ENCODE measurements at regions not wholly inside any gene's neighbourhood (a gene's known extent, or its start where the extent isn't known, plus 50 kb on each side); places are given as distances from the start of the nearest gene placed in this dataset.
"Not testable (repeated sequence)": the region's sequence is repeated elsewhere in the genome, so short reads cannot be mapped to it uniquely, and the experiment has no call there.

DNA sequence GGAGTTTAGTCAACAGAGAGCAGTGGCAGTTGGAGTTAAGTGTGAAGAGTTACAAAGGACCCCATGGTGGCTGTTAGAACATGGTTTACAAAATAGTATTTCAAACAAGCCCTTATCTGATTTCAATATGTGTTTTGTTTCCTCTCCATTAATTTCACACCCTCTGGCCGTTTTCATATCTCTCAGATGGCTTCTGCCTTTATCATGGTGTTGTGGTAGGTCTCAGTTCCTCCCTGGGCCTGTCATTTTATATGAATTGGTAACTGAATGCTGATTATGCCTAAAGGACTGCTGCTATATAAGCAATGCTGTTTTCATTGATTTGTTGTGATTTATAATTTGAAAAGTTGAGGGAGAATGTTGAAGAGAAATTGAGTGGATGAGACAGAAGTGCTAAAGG lies 686.7 kb downstream of the NYAP2 start:
- Mint-ChIP-seq H3K4me3 (no peak overlapping the region), H3K27me3 (ENCODE audit: low read depth) (no peaks in the 10 kb centered on the region), H3K9me3 (no peaks in the 10 kb centered on the region), H3K4me1 (ENCODE audit: low read depth) (peaks cover 2% of the 10 kb centered on the region), H3K36me3 (ENCODE audit: low read depth) (no peaks in the 10 kb centered on the region), H3K27ac (peak overlapping the region; percentile 24)
- DNase-seq (ENCODE audit: low spot score) = no peak

DNA sequence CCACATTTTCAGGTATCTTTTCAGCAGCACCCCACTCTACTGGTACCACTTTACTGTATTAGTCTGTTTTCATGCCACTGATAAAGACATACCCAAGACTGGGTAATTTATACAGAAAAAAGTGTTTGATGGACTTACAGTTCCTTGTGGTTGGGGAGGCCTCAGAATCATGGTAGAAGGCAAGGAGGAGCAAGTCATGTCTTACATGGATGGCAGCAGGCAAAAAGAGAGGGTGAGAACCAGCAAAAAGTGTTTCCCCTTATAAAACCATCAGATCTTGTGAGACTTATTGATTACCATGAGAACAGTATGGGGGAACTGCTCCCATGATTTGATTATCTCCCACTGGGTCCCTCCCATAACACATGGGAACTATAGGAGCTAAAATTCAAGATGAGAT lies 685.9 kb downstream of the NYAP2 start:
- H3K4me3 Mint-ChIP-seq; DNase-seq (ENCODE audit: low spot score); H3K27ac Mint-ChIP-seq; H3K36me3 Mint-ChIP-seq (ENCODE audit: low read depth); H3K9me3 Mint-ChIP-seq; H3K27me3 Mint-ChIP-seq (ENCODE audit: low read depth); H3K4me1 Mint-ChIP-seq (ENCODE audit: low read depth): not testable (repeated sequence)

- Mint-ChIP-seq H3K27ac (no peak overlapping the region), H3K4me3 (no peak overlapping the region), H3K36me3 (ENCODE audit: low read depth) (no peaks in the 10 kb centered on the region), H3K27me3 (ENCODE audit: low read depth) (no peaks in the 10 kb centered on the region), H3K4me1 (ENCODE audit: low read depth) (no peaks in the 10 kb centered on the region), H3K9me3 (no peaks in the 10 kb centered on the region)
- no peak for DNase-seq (ENCODE audit: low spot score)
Observed at GRCh38 chr2:226080334-226080733, 680.8 kb downstream of the NYAP2 start.

- Mint-ChIP-seq H3K4me3 (no peak overlapping the region), H3K27ac (no peak overlapping the region), H3K4me1 (ENCODE audit: low read depth) (no peaks in the 10 kb centered on the region), H3K27me3 (ENCODE audit: low read depth) (no peaks in the 10 kb centered on the region), H3K9me3 (no peaks in the 10 kb centered on the region), H3K36me3 (ENCODE audit: low read depth) (no peaks in the 10 kb centered on the region)
- DNase-seq (ENCODE audit: low spot score) = no peak
Observed at GRCh38 chr2:226079671-226080181, 680.2 kb downstream of the NYAP2 start.

- no peak for DNase-seq (ENCODE audit: low spot score)
- no peak overlapping the region for H3K4me3 Mint-ChIP-seq
- no peaks in the 10 kb centered on the region for H3K4me1 Mint-ChIP-seq (ENCODE audit: low read depth)
Observed at GRCh38 chr2:226079196-226079595, 679.7 kb downstream of the NYAP2 start.

GRCh38 chr2:226078666-226079065 lies 679.2 kb downstream of the NYAP2 start:
- DNase-seq (ENCODE audit: low spot score) = no peak
- Mint-ChIP-seq H3K4me3 (no peak overlapping the region), H3K36me3 (ENCODE audit: low read depth) (no peaks in the 10 kb centered on the region), H3K27ac (no peak overlapping the region), H3K9me3 (no peaks in the 10 kb centered on the region), H3K4me1 (ENCODE audit: low read depth) (no peaks in the 10 kb centered on the region), H3K27me3 (ENCODE audit: low read depth) (no peaks in the 10 kb centered on the region)

More at GRCh38 chr2:226079196-226079595, 679.7 kb downstream of the NYAP2 start:
- Mint-ChIP-seq H3K27ac (no peak overlapping the region), H3K36me3 (ENCODE audit: low read depth) (no peaks in the 10 kb centered on the region), H3K27me3 (ENCODE audit: low read depth) (no peaks in the 10 kb centered on the region), H3K9me3 (no peaks in the 10 kb centered on the region)

GRCh38 chr2:226077841-226078240 lies 678.3 kb downstream of the NYAP2 start:
- Mint-ChIP-seq H3K9me3 (no peaks in the 10 kb centered on the region), H3K27me3 (ENCODE audit: low read depth) (no peaks in the 10 kb centered on the region), H3K27ac (no peak overlapping the region), H3K4me3 (no peak overlapping the region), H3K4me1 (ENCODE audit: low read depth) (no peaks in the 10 kb centered on the region), H3K36me3 (ENCODE audit: low read depth) (no peaks in the 10 kb centered on the region)
- DNase-seq (ENCODE audit: low spot score) = no peak

DNA sequence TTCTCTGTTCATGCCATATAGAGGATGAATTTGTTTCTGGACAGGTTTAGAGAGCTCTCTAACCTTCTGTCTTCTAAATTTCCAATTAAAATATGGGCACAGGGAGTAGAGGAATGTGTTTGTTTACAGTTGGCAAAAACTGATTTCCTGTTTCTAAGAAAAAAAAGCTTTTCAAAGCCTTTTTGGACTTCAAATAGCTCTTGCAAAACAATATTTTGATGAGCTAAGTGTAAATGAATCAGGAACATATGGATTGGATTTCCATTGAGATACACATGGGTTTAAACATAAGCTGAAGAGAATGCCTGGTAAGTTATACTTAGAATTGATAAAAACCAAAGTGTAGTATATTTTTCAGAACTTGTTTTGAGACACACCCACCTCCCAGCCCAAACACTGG lies 677.5 kb downstream of the NYAP2 start:
- Mint-ChIP-seq H3K36me3 (ENCODE audit: low read depth) (no peaks in the 10 kb centered on the region), H3K4me1 (ENCODE audit: low read depth) (no peaks in the 10 kb centered on the region), H3K27me3 (ENCODE audit: low read depth) (no peaks in the 10 kb centered on the region), H3K9me3 (no peaks in the 10 kb centered on the region), H3K27ac (no peak overlapping the region), H3K4me3 (no peak overlapping the region)
- DNase-seq (ENCODE audit: low spot score) = no peak

DNA sequence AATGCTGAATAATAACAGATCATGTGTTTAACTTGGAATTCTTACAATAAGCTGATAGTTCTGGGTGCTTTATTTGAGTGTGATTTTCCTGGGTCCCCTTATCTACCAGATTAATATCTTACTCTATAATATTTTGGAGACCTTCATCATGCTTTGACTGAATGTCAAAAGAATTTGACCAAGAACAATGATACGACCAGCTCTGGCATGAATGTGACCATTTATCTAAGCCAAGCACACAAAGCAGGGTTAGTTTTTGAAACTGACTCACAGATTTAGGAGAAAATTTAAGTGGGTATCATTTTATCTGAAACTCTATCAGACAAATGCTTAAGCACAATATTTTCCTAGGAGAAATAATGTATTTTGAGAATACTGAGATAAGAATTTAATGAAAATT lies 677.0 kb downstream of the NYAP2 start:
- no peak for DNase-seq (ENCODE audit: low spot score)
- Mint-ChIP-seq H3K36me3 (ENCODE audit: low read depth) (no peaks in the 10 kb centered on the region), H3K27ac (no peak overlapping the region), H3K4me3 (no peak overlapping the region), H3K9me3 (no peaks in the 10 kb centered on the region), H3K4me1 (ENCODE audit: low read depth) (no peaks in the 10 kb centered on the region), H3K27me3 (ENCODE audit: low read depth) (no peaks in the 10 kb centered on the region)

DNA sequence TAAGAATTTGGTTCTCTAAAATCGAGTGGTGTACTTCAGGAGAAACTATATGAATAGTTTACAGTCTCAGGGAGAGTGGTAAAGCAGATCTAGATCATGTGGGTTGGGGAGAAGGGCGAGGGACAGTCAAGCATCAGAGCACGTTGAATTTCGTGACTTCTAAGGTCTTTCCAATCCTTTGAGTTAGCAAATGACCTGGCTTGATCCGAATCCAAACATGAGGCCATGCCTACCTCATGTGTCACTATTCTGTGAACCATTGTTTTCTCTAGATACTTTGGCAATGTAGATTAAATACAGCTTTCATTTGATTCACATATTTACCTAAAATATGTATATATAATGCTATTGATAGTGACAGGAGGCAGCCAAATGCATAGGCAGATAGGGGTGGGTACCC lies 674.9 kb downstream of the NYAP2 start:
- H3K27me3 Mint-ChIP-seq (ENCODE audit: low read depth) = no peaks in the 10 kb centered on the region

DNA sequence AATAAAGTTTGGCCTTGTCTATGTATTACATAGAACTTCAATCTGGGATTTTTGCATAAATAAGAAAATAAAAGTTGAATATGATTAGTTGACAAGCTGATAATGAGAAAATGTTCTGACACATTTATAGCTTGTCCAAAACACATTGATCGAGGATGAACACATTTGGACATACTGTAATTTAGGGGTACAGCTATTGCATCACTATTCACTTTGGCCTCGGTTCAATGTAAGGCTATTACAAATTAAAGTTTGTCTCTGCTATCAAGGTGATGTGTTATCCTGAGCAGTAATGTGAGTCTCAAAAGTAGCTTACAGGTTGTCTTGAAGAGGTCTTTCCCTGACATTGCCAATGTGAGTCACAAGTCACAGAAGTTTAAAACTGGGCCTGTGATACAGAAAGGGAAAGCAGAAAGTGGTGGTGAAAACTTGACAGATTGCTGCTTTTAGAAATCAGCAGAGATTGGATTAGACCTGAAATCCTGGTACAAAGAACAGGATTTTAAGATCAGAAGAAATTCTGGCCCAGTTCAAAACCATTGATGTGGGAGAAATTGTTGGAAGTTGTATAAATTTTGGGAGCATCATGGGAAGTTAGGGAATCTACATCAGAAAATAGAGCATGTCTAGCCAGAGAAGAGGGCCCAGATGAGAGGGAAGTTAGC lies 674.1 kb downstream of the NYAP2 start:
- Mint-ChIP-seq H3K27me3 (ENCODE audit: low read depth) (no peaks in the 10 kb centered on the region), H3K9me3 (no peaks in the 10 kb centered on the region), H3K36me3 (ENCODE audit: low read depth) (no peaks in the 10 kb centered on the region), H3K4me1 (ENCODE audit: low read depth) (no peaks in the 10 kb centered on the region), H3K4me3 (no peak overlapping the region), H3K27ac (no peak overlapping the region)
- DNase-seq (ENCODE audit: low spot score) = no peak

More for the DNA sequence above, 674.9 kb downstream of the NYAP2 start:
- Mint-ChIP-seq H3K4me3 (no peak overlapping the region), H3K27ac (no peak overlapping the region), H3K36me3 (ENCODE audit: low read depth) (no peaks in the 10 kb centered on the region), H3K9me3 (no peaks in the 10 kb centered on the region), H3K4me1 (ENCODE audit: low read depth) (no peaks in the 10 kb centered on the region)
- no peak for DNase-seq (ENCODE audit: low spot score)

DNA sequence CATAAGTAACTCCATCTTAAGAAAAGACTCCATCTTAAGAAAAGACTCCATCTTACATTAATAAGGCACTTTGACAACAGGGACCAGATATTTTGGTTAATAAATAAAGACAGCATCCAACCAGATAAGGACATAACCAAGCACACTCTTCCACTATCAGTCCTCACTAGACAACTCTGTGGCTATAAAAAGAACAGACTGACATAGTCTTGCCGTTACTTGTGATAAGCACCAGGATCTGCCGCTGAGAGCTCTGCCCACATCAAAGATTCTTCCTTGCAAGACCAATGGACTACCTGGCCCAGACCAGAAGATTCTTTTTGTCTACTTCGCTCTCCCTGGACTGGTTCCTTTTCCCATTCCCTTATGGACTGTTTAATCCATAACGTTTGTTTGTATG lies 667.4 kb downstream of the NYAP2 start:
- Mint-ChIP-seq H3K27ac (no peak overlapping the region), H3K27me3 (ENCODE audit: low read depth) (no peaks in the 10 kb centered on the region), H3K36me3 (ENCODE audit: low read depth) (no peaks in the 10 kb centered on the region), H3K4me1 (ENCODE audit: low read depth) (no peaks in the 10 kb centered on the region), H3K9me3 (no peaks in the 10 kb centered on the region), H3K4me3 (no peak overlapping the region)
- DNase-seq (ENCODE audit: low spot score) = no peak

DNA sequence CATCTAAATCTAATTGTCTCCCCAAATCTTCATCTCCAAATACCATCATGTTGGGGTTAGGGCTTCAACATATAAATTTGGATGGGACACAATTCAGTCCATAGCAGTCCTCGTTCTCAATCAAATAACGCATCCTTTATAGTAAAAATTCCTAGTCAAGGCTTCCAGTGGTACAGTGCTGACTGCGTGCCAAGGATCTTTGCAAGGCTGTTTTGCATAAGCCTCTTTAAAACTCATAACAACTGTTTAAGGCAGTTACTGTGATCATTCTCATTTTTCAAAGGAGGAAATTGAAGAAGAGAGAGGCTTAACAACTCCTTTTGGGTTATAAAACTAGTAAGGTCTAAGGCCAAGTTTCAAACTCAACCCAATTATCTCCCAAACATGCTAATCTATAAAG lies 666.9 kb downstream of the NYAP2 start:
- no peak overlapping the region for H3K4me3 Mint-ChIP-seq
- no peaks in the 10 kb centered on the region for H3K4me1 Mint-ChIP-seq (ENCODE audit: low read depth)
- H3K27ac Mint-ChIP-seq = no peak overlapping the region
- no peaks in the 10 kb centered on the region for H3K36me3 Mint-ChIP-seq (ENCODE audit: low read depth)
- H3K27me3 Mint-ChIP-seq (ENCODE audit: low read depth) = no peaks in the 10 kb centered on the region
- no peaks in the 10 kb centered on the region for H3K9me3 Mint-ChIP-seq
- no peak for DNase-seq (ENCODE audit: low spot score)

DNA sequence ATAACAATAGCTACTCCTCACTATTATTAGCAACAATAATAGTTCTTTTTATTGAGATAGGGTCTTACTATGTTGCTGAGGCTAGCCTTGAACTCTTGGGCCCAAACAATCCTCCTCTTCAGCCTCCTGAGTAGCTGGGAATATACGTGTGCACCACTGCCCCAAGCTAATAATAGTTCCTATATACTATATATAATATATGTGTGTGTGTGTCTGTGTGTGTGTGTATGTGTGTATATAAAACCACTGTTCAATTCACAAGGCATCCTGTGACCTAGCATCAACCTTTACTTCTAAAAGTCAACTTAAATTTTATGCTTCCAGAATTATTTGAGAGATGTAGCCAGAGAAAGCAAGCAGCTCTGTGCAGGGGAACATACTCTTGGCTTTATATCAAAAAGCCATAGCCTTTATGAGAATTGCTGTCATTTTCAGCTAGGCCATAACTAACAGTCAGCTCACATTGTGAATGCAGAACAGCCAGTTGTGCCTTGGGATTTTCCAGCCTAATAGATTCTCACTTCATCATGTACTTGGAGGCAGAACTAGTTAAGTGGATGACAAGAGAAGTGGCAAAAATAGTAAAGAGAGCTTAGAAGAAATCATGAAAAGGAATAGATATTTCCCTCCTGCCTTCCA lies 665.5 kb downstream of the NYAP2 start:
- Mint-ChIP-seq H3K4me3 (no peak overlapping the region), H3K9me3 (no peaks in the 10 kb centered on the region), H3K27ac (no peak overlapping the region), H3K4me1 (ENCODE audit: low read depth) (no peaks in the 10 kb centered on the region), H3K36me3 (ENCODE audit: low read depth) (no peaks in the 10 kb centered on the region), H3K27me3 (ENCODE audit: low read depth) (no peaks in the 10 kb centered on the region)
- no peak for DNase-seq (ENCODE audit: low spot score)

Data from T-helper 2 cell treated with Interferon-gamma antibody and Interleukin-4, amounts not matched to agents 5 μg/mL and 100 μg/mL, for 36 hours (primary cell).